Keratinocyte (primary cell): ENCODE measurements at regions not wholly inside any gene's neighbourhood (a gene's known extent, or its start where the extent isn't known, plus 50 kb on each side); places are given as distances from the start of the nearest gene placed in this dataset.

Experiments
- DNase-seq: peaks from one replicate; pipeline ENCODE4 v3.0.0-alpha.2; 2011; ENCODE audit warnings: low read depth, missing footprints, low spot score
- FAIRE-seq: peaks from 2 replicates; lab custom pipeline; 2011; peaks lifted over from hg19 to GRCh38; lab: Jason Lieb, UNC
- H2AFZ ChIP-seq: 2 replicates; pipeline ENCODE4 v1.6.0; 2012; ENCODE audit warnings: low read length, control low read depth, inconsistent platforms; ENCODE audit not compliant: control insufficient read depth
- H3K27ac ChIP-seq: 2 replicates; pipeline ENCODE4 v1.5.1; 2011; ENCODE audit warnings: low read length; ENCODE audit not compliant: control insufficient read depth, insufficient read depth
- H3K27me3 ChIP-seq: 3 replicates; pipeline ENCODE4 v1.6.0; 2011; ENCODE audit warnings: low read length; ENCODE audit not compliant: control insufficient read depth, insufficient read depth; ENCODE audit errors: extremely low read depth
- H3K36me3 ChIP-seq, 2 experiments: 2 replicates in 1 of 2; 3 replicates in 1 of 2; pipeline ENCODE4 v1.5.1; 2011; ENCODE audit warnings: low read length in 2 of 2, mild to moderate bottlenecking in 1 of 2; ENCODE audit not compliant: control insufficient read depth in 2 of 2, insufficient read depth in 2 of 2; ENCODE audit errors: extremely low read depth in 1 of 2
- H3K4me1 ChIP-seq: 3 replicates; pipeline ENCODE4 v1.5.1; 2011; ENCODE audit warnings: low read length; ENCODE audit not compliant: control insufficient read depth, insufficient read depth; ENCODE audit errors: extremely low read depth
- H3K4me2 ChIP-seq: 3 replicates; pipeline ENCODE4 v1.6.0; 2011; ENCODE audit warnings: low read depth, low read length; ENCODE audit not compliant: control insufficient read depth, insufficient read depth; ENCODE audit errors: extremely low read depth
- H3K4me3 ChIP-seq, 3 experiments: fragments of 200-600 bp in 1 of 3; sonication (generic) in 1 of 3; 2 replicates in 2 of 3; 3 replicates in 1 of 3; pipeline ENCODE4 v1.5.1; 2011 to 2016; ENCODE audit warnings: low read length in 3 of 3, mild to moderate bottlenecking in 3 of 3, control low read depth in 2 of 3, inconsistent platforms in 1 of 3, low read depth in 1 of 3, mixed read lengths in 1 of 3, mixed run types in 1 of 3, moderate library complexity in 1 of 3; ENCODE audit not compliant: control insufficient read depth in 2 of 3, insufficient read depth in 2 of 3; ENCODE audit errors: extremely low read depth in 1 of 3
- H3K79me2 ChIP-seq: 2 replicates; pipeline ENCODE4 v1.6.0; 2012; ENCODE audit warnings: low read length; ENCODE audit not compliant: control insufficient read depth, insufficient read depth
- H3K9ac ChIP-seq: 3 replicates; pipeline ENCODE4 v1.6.0; 2011; ENCODE audit warnings: low read length; ENCODE audit not compliant: control insufficient read depth, insufficient read depth; ENCODE audit errors: extremely low read depth
- H3K9me1 ChIP-seq: 3 replicates; pipeline ENCODE4 v1.6.0; 2011; ENCODE audit warnings: low read length; ENCODE audit not compliant: control insufficient read depth, insufficient read depth; ENCODE audit errors: extremely low read depth
- H3K9me3 ChIP-seq: 2 replicates; pipeline ENCODE4 v1.5.1; 2012; ENCODE audit warnings: low read depth, low read length; ENCODE audit not compliant: control insufficient read depth
- H4K20me1 ChIP-seq: 3 replicates; pipeline ENCODE4 v1.6.0; 2011; ENCODE audit warnings: low read length; ENCODE audit not compliant: control insufficient read depth, insufficient read depth; ENCODE audit errors: extremely low read depth
- EZH2 ChIP-seq: IDR thresholded peaks from one replicate; pipeline ENCODE4 v1.6.1; 2012; ENCODE audit warnings: inconsistent platforms, mild to moderate bottlenecking, low read length, moderate library complexity
- dilution Hi-C: fragments of 300-500 bp; cut with MboI; formaldehyde crosslinking; loops from one replicate; pipeline ENCODE4 v1.7.0; 2020; ENCODE audit warnings: low sequenced_read_pairs; ENCODE audit not compliant: extremely low pct_ligation_motif_present
- TF ChIP-seq, protein P1 (sequence below), 3 experiments: IDR thresholded peaks in 1 of 3; conservative IDR thresholded peaks in 1 of 3; optimal IDR thresholded peaks in 1 of 3; 2 replicates in 2 of 3; 3 replicates in 1 of 3; pipeline versions ENCODE3 to v1.5.1; 2011; ENCODE audit warnings: low read length in 3 of 3, mild to moderate bottlenecking in 3 of 3, moderate library complexity in 2 of 3, control low read depth in 1 of 3, inconsistent platforms in 1 of 3; ENCODE audit not compliant: insufficient read depth in 2 of 3; ENCODE audit errors: extremely low read depth in 1 of 3

DNA sequence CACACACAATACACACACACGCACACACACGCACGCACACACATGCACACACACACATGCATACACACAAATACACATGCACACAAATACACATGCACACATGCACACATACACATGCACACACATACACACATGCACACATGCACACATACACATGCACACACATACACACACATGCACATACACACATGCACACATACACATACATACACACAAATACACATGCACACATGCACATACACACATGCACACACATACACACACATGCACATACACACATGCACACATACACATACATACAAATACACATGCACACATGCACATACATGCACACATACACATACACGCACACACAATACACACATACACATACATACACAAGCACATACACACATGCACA is 175.4 kb upstream of the RREB1 start:
- Histone ChIP-seq H3K36me3 (no peaks in the 10 kb centered on the region), H3K79me2 (no peaks in the 10 kb centered on the region), H3K27me3 (no peaks in the 10 kb centered on the region), H3K27ac (no peak overlapping the region), H2AFZ (no peak overlapping the region), H3K9me3 (no peaks in the 10 kb centered on the region), H3K9me1 (no peaks in the 10 kb centered on the region), H4K20me1 (no peaks in the 10 kb centered on the region), H3K4me3 (no peak overlapping the region), H3K4me2 (no peak overlapping the region), H3K9ac (no peak overlapping the region), H3K4me1 (no peaks in the 10 kb centered on the region)
- no peak for DNase-seq
- dilution Hi-C loops: no loop called here
- peak; percentile 43 for FAIRE-seq
- TF ChIP-seq EZH2: no peak
- TF ChIP-seq, protein P1, sequence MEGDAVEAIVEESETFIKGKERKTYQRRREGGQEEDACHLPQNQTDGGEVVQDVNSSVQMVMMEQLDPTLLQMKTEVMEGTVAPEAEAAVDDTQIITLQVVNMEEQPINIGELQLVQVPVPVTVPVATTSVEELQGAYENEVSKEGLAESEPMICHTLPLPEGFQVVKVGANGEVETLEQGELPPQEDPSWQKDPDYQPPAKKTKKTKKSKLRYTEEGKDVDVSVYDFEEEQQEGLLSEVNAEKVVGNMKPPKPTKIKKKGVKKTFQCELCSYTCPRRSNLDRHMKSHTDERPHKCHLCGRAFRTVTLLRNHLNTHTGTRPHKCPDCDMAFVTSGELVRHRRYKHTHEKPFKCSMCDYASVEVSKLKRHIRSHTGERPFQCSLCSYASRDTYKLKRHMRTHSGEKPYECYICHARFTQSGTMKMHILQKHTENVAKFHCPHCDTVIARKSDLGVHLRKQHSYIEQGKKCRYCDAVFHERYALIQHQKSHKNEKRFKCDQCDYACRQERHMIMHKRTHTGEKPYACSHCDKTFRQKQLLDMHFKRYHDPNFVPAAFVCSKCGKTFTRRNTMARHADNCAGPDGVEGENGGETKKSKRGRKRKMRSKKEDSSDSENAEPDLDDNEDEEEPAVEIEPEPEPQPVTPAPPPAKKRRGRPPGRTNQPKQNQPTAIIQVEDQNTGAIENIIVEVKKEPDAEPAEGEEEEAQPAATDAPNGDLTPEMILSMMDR (optimal IDR thresholded peaks at IDR 0.05 in 1 of 3, IDR thresholded peaks at IDR 0.05 in 1 of 3, conservative IDR thresholded peaks at IDR 0.05 in 1 of 3; ENCODE audit: extremely low read depth in 1 of 3, insufficient read depth in 2 of 3, low read length in 3 of 3): no peak

DNA sequence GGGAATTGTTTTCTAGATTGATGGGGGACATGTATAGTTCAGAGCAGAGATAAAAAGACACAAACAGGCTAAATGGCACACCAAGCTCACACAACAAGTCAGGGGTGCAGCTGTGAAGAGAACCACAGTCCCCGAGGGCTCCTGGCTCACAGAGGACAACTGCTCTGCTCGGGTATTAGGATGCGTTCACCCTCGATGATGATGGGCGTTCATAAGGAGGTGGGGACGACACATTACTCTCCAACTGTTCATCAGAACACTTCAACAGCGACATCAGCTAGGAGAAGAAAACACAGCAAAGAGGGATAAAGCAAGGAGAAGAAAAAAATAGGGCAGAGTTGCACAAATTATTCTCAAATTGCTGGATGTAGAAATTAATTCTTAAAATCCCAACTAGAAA is 174.8 kb upstream of the RREB1 start:
- DNase-seq (no peak), FAIRE-seq (no peak)
- H3K4me3 ChIP-seq: no peak overlapping the region
- H2AFZ ChIP-seq: no peak overlapping the region
- no peaks in the 10 kb centered on the region for H3K9me1 ChIP-seq
- no peaks in the 10 kb centered on the region for H3K9me3 ChIP-seq
- H3K36me3 ChIP-seq: no peaks in the 10 kb centered on the region
- no peak overlapping the region for H3K9ac ChIP-seq
- H3K79me2 ChIP-seq: no peaks in the 10 kb centered on the region
- TF ChIP-seq, protein P1 (optimal IDR thresholded peaks at IDR 0.05 in 1 of 3, IDR thresholded peaks at IDR 0.05 in 1 of 3, conservative IDR thresholded peaks at IDR 0.05 in 1 of 3; ENCODE audit: extremely low read depth in 1 of 3, insufficient read depth in 2 of 3, low read length in 3 of 3): no peak
- no peak for TF ChIP-seq EZH2
- dilution Hi-C loops: no loop called here
- H3K4me2 ChIP-seq: no peak overlapping the region
- no peak overlapping the region for H3K27ac ChIP-seq
- no peaks in the 10 kb centered on the region for H4K20me1 ChIP-seq
- no peaks in the 10 kb centered on the region for H3K4me1 ChIP-seq
- no peaks in the 10 kb centered on the region for H3K27me3 ChIP-seq
